H1 (cell line): ENCODE measurements at regions not wholly inside any gene's neighbourhood (a gene's known extent, or its start where the extent isn't known, plus 50 kb on each side); places are given as distances from the start of the nearest gene placed in this dataset.

Source experiments
- CBX8 ChIP-seq: fragments of 300-800, 300-1000 bp; sonication (generic); IDR thresholded peaks from 2 replicates; pipeline ENCODE4 v1.7.1; 2016; ENCODE audit warnings: low read depth, low read length, borderline replicate concordance
- CREB1 ChIP-seq: IDR thresholded peaks from 2 replicates; pipeline ENCODE4 v1.6.1; 2012; ENCODE audit warnings: inconsistent platforms
- CTCF ChIP-seq, 3 experiments: IDR thresholded peaks; 1 replicate in 2 of 3; 2 replicates in 1 of 3; pipeline versions ENCODE4 v1.5.1 to v1.6.1; 2011; ENCODE audit warnings: low read length in 3 of 3, mild to moderate bottlenecking in 3 of 3, inconsistent platforms in 2 of 3, low read depth in 1 of 3, moderate library complexity in 1 of 3; ENCODE audit not compliant: insufficient read depth in 1 of 3; ENCODE audit errors: control extremely low read depth in 1 of 3
- EP300 ChIP-seq, 2 experiments: IDR thresholded peaks; 1 replicate in 1 of 2; 2 replicates in 1 of 2; pipeline ENCODE4 v1.6.1; 2011 to 2012; ENCODE audit warnings: low read depth in 2 of 2, low read length in 2 of 2, mild to moderate bottlenecking in 2 of 2, borderline replicate concordance in 1 of 2, inconsistent platforms in 1 of 2, moderate library complexity in 1 of 2
- HDAC2 ChIP-seq, 2 experiments: fragments of 300-600 bp in 1 of 2; sonication (generic) in 1 of 2; IDR thresholded peaks; 2 replicates each; pipeline ENCODE4 v1.6.1; 2011 to 2012; ENCODE audit warnings: low read depth in 2 of 2, low read length in 2 of 2, mild to moderate bottlenecking in 2 of 2, moderate library complexity in 2 of 2, borderline replicate concordance in 1 of 2, inconsistent platforms in 1 of 2
- NANOG ChIP-seq: IDR thresholded peaks from 2 replicates; pipeline ENCODE4 v1.6.1; 2011; ENCODE audit warnings: low read length, low read depth, mild to moderate bottlenecking, inconsistent platforms; ENCODE audit not compliant: insufficient read depth, poor library complexity, severe bottlenecking
- PHF8 ChIP-seq: fragments of 200-600 bp; sonication (generic); conservative IDR thresholded peaks from 2 replicates; pipeline ENCODE4 v1.7.1; 2012; ENCODE audit warnings: low read depth, mild to moderate bottlenecking, inconsistent platforms, low read length, moderate library complexity
- RNF2 ChIP-seq: fragments of 200-900, 300-1000 bp; sonication (generic); IDR thresholded peaks from 2 replicates; pipeline ENCODE4 v1.7.1; 2016; ENCODE audit warnings: borderline replicate concordance, low read depth, mild to moderate bottlenecking, antibody characterized with exemption, low read length; ENCODE audit not compliant: poor library complexity, severe bottlenecking; ENCODE audit errors: missing control alignments
- TBP ChIP-seq: IDR thresholded peaks from 2 replicates; pipeline ENCODE4 v1.6.1; 2011; ENCODE audit warnings: low read depth, low read length, improper control_type of control experiment

DNA sequence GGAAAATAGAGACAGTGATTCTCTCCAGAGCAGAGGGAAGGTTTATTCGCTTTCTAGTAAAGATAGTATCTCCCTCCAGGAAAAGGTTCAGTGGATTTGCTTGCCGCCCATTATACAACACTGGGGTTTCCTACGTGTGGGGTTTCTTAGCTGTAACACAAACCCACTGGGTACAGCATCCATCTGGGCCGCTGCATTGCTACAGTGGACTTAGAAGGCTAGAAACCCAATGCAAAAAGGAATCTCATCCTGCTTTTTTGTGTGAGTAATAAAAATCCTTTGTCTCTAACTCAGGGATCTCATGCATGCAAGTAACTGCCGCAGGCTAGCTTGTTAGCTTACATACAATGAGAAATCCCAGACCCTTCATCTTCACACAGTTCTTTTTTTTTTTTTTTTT is 67.1 kb upstream of the BCL2L14 start:
- TF ChIP-seq RNF2 (no peak), CREB1 (no peak), CTCF (IDR thresholded peaks at IDR 0.05; ENCODE audit: control extremely low read depth in 1 of 3, insufficient read depth in 1 of 3, low read depth in 1 of 3, low read length in 3 of 3) (no peak), CBX8 (no peak), PHF8 (no peak), NANOG (no peak), HDAC2 (IDR thresholded peaks at IDR 0.05; ENCODE audit: borderline replicate concordance in 1 of 2, low read depth in 2 of 2, low read length in 2 of 2) (no peak), EP300 (IDR thresholded peaks at IDR 0.05; ENCODE audit: borderline replicate concordance in 1 of 2, low read depth in 2 of 2, low read length in 2 of 2) (no peak), TBP (no peak)
